NOMO-1 treated with dmso at 0.1 percent for 144 hours (cell line): ENCODE measurements at regions not wholly inside any gene's neighbourhood (a gene's known extent, or its start where the extent isn't known, plus 50 kb on each side); places are given as distances from the start of the nearest gene placed in this dataset.
"Not testable (repeated sequence)": the region's sequence is repeated elsewhere in the genome, so short reads cannot be mapped to it uniquely, and the experiment has no call there.

Experiments
- DNase-seq: peaks from one replicate; lab custom pipeline; 2025; ENCODE audit not compliant: unreplicated experiment; lab: John Stamatoyannopoulos, UW

- DNase-seq: no peak
Observed at GRCh38 chr2:150859877-150860276, 372.4 kb upstream of the RND3 start.

- DNase-seq: no peak
Observed at GRCh38 chr2:150859162-150859561, 371.7 kb upstream of the RND3 start.

GRCh38 chr2:150858382-150858781 lies 370.9 kb upstream of the RND3 start:
- no peak for DNase-seq

GRCh38 chr2:150856596-150857281 lies 369.3 kb upstream of the RND3 start:
- DNase-seq: no peak

GRCh38 chr2:150853263-150853662 lies 365.8 kb upstream of the RND3 start:
- DNase-seq: no peak

- DNase-seq: no peak
Observed at GRCh38 chr2:150850641-150851040, 363.2 kb upstream of the RND3 start.

GRCh38 chr2:150847578-150847977 lies 360.1 kb upstream of the RND3 start:
- no peak for DNase-seq

GRCh38 chr2:150846691-150847090 lies 359.2 kb upstream of the RND3 start:
- DNase-seq: no peak

- no peak for DNase-seq
Observed at GRCh38 chr2:150832686-150833085, 345.2 kb upstream of the RND3 start.

- DNase-seq: no peak
Observed at GRCh38 chr2:150824118-150824517, 336.7 kb upstream of the RND3 start.

- no peak for DNase-seq
Observed at GRCh38 chr2:150817422-150817821, 330.0 kb upstream of the RND3 start.

- DNase-seq: no peak
Observed at GRCh38 chr2:150812664-150813367, 325.3 kb upstream of the RND3 start.

- no peak for DNase-seq
Observed at GRCh38 chr2:150812066-150812465, 324.6 kb upstream of the RND3 start.

- no peak for DNase-seq
Observed at GRCh38 chr2:150811259-150811855, 323.9 kb upstream of the RND3 start.

- no peak for DNase-seq
Observed at GRCh38 chr2:150809103-150809502, 321.6 kb upstream of the RND3 start.

- no peak for DNase-seq
Observed at GRCh38 chr2:150806336-150806735, 318.9 kb upstream of the RND3 start.

GRCh38 chr2:150803689-150804398 lies 316.4 kb upstream of the RND3 start:
- DNase-seq: no peak

- no peak for DNase-seq
Observed at GRCh38 chr2:150802635-150803034, 315.2 kb upstream of the RND3 start.

- not testable (repeated sequence) for DNase-seq
Observed at GRCh38 chr2:150796236-150796635, 308.8 kb upstream of the RND3 start.

GRCh38 chr2:150792780-150793300 lies 305.4 kb upstream of the RND3 start:
- no peak for DNase-seq

- no peak for DNase-seq
Observed at GRCh38 chr2:150791567-150791966, 304.1 kb upstream of the RND3 start.
